ENCODE measurements at regions not wholly inside any gene's neighbourhood (a gene's known extent, or its start where the extent isn't known, plus 50 kb on each side); places are given as distances from the start of the nearest gene placed in this dataset.
"Not testable (repeated sequence)": the region's sequence is repeated elsewhere in the genome, so short reads cannot be mapped to it uniquely, and the experiment has no call there.

- Mint-ChIP-seq H3K4me3 (ENCODE audit: unreplicated experiment) (no peak overlapping the region), H3K27me3 (ENCODE audit: low read depth) (no peaks in the 10 kb centered on the region), H3K9me3 (ENCODE audit: low read depth) (peaks cover 4% of the 10 kb centered on the region), H3K36me3 (ENCODE audit: low read depth) (no peaks in the 10 kb centered on the region), H3K4me1 (ENCODE audit: low read depth) (no peaks in the 10 kb centered on the region), H3K27ac (ENCODE audit: unreplicated experiment) (no peak overlapping the region)
- TF ChIP-seq, protein P1, sequence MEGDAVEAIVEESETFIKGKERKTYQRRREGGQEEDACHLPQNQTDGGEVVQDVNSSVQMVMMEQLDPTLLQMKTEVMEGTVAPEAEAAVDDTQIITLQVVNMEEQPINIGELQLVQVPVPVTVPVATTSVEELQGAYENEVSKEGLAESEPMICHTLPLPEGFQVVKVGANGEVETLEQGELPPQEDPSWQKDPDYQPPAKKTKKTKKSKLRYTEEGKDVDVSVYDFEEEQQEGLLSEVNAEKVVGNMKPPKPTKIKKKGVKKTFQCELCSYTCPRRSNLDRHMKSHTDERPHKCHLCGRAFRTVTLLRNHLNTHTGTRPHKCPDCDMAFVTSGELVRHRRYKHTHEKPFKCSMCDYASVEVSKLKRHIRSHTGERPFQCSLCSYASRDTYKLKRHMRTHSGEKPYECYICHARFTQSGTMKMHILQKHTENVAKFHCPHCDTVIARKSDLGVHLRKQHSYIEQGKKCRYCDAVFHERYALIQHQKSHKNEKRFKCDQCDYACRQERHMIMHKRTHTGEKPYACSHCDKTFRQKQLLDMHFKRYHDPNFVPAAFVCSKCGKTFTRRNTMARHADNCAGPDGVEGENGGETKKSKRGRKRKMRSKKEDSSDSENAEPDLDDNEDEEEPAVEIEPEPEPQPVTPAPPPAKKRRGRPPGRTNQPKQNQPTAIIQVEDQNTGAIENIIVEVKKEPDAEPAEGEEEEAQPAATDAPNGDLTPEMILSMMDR (IDR thresholded peaks at IDR 0.05) = no peak
- no peak for DNase-seq (ENCODE audit: low spot score)
These were observed 303.9 kb upstream of the DLGAP1 start for GRCh38 chr18:4758980-4759379.

GRCh38 chr18:4755848-4756247, 300.7 kb upstream of the DLGAP1 start:
- Mint-ChIP-seq H3K27ac (ENCODE audit: unreplicated experiment) (no peak overlapping the region), H3K9me3 (ENCODE audit: low read depth) (peaks cover 7% of the 10 kb centered on the region)

GRCh38 chr18:4753151-4753550, 298.0 kb upstream of the DLGAP1 start:
- DNase-seq (ENCODE audit: low spot score); H3K27ac Mint-ChIP-seq (ENCODE audit: unreplicated experiment); H3K36me3 Mint-ChIP-seq (ENCODE audit: low read depth); H3K4me3 Mint-ChIP-seq (ENCODE audit: unreplicated experiment); H3K9me3 Mint-ChIP-seq (ENCODE audit: low read depth); H3K27me3 Mint-ChIP-seq (ENCODE audit: low read depth); H3K4me1 Mint-ChIP-seq (ENCODE audit: low read depth): not testable (repeated sequence)

More at GRCh38 chr18:4755848-4756247, 300.7 kb upstream of the DLGAP1 start:
- TF ChIP-seq, protein P1 (IDR thresholded peaks at IDR 0.05) = no peak
- Mint-ChIP-seq H3K27me3 (ENCODE audit: low read depth) (no peaks in the 10 kb centered on the region), H3K36me3 (ENCODE audit: low read depth) (no peaks in the 10 kb centered on the region), H3K4me3 (ENCODE audit: unreplicated experiment) (no peak overlapping the region), H3K4me1 (ENCODE audit: low read depth) (no peaks in the 10 kb centered on the region)
- no peak for DNase-seq (ENCODE audit: low spot score)

- H3K4me1 Mint-ChIP-seq (ENCODE audit: low read depth) = no peaks in the 10 kb centered on the region
- TF ChIP-seq, protein P1 (IDR thresholded peaks at IDR 0.05) = no peak
- no peaks in the 10 kb centered on the region for H3K27me3 Mint-ChIP-seq (ENCODE audit: low read depth)
- H3K27ac Mint-ChIP-seq (ENCODE audit: unreplicated experiment) = no peak overlapping the region
- no peak for DNase-seq (ENCODE audit: low spot score)
- no peaks in the 10 kb centered on the region for H3K36me3 Mint-ChIP-seq (ENCODE audit: low read depth)
- H3K4me3 Mint-ChIP-seq (ENCODE audit: unreplicated experiment) = no peak overlapping the region
- H3K9me3 Mint-ChIP-seq (ENCODE audit: low read depth) = peaks cover 11% of the 10 kb centered on the region
These were observed 296.4 kb upstream of the DLGAP1 start for GRCh38 chr18:4751523-4751922.

GRCh38 chr18:4750393-4751346, 295.6 kb upstream of the DLGAP1 start:
- H3K4me3 Mint-ChIP-seq (ENCODE audit: unreplicated experiment) = no peak overlapping the region
- no peaks in the 10 kb centered on the region for H3K36me3 Mint-ChIP-seq (ENCODE audit: low read depth)
- no peak overlapping the region for H3K27ac Mint-ChIP-seq (ENCODE audit: unreplicated experiment)
- DNase-seq (ENCODE audit: low spot score) = no peak
- no peaks in the 10 kb centered on the region for H3K27me3 Mint-ChIP-seq (ENCODE audit: low read depth)
- peaks cover 17% of the 10 kb centered on the region for H3K9me3 Mint-ChIP-seq (ENCODE audit: low read depth)
- TF ChIP-seq, protein P1 (IDR thresholded peaks at IDR 0.05) = no peak
- H3K4me1 Mint-ChIP-seq (ENCODE audit: low read depth) = no peaks in the 10 kb centered on the region
